Testis (tissue), 2 donors: ENCODE measurements at regions not wholly inside any gene's neighbourhood (a gene's known extent, or its start where the extent isn't known, plus 50 kb on each side); places are given as distances from the start of the nearest gene placed in this dataset.

Experiments used
- CTCF ChIP-seq, 3 experiments: fragments of 450-650 bp in 2 of 3; fragments of 200-600 bp in 1 of 3; sonication (generic) in 1 of 3; IDR thresholded peaks; one replicate each; pipeline ENCODE4 v1.5.1; 2016 to 2019; ENCODE audit warnings: antibody characterized with exemption in 3 of 3, mild to moderate bottlenecking in 2 of 3, moderate library complexity in 1 of 3
- POLR2A ChIP-seq: fragments of 450-650 bp; IDR thresholded peaks from one replicate; pipeline ENCODE4 v1.6.1; 2017; ENCODE audit warnings: antibody characterized with exemption, mild to moderate bottlenecking, moderate library complexity

- TF ChIP-seq CTCF (IDR thresholded peaks at IDR 0.05) (no peak), POLR2A (no peak)
Observed at GRCh38 chr2:181366675-181367175, 90.5 kb upstream of the ITGA4 start.
